GM12873 (cell line): ENCODE measurements at regions not wholly inside any gene's neighbourhood (a gene's known extent, or its start where the extent isn't known, plus 50 kb on each side); places are given as distances from the start of the nearest gene placed in this dataset.

Source experiments
- TF ChIP-seq, protein P1 (sequence below): IDR thresholded peaks from 2 replicates; pipeline ENCODE4 v1.5.1; 2012; ENCODE audit warnings: low read depth, mild to moderate bottlenecking, moderate library complexity, low read length, control low read depth; ENCODE audit not compliant: insufficient read depth; ENCODE audit errors: missing control alignments

DNA sequence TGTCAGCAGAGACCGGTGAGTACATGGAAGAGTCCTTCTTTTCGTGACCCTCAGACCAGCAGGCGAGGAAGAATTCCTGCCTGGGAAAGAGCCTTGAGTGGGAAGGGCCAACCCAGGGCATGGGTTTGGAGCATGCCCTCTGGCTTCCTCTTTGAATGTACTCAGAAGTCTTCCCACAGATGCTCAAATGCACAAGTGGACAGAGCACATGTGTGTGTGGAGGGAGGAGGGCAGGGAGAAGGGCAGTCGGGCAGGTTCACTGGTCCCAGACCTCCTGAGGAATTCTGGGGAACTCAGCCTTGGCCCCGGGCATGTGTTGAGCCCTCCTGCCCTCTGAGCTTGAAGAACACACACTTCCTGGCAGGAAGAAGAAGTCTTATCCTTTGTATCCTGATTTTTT, 63.2 kb upstream of the HELT start:
- TF ChIP-seq, protein P1, sequence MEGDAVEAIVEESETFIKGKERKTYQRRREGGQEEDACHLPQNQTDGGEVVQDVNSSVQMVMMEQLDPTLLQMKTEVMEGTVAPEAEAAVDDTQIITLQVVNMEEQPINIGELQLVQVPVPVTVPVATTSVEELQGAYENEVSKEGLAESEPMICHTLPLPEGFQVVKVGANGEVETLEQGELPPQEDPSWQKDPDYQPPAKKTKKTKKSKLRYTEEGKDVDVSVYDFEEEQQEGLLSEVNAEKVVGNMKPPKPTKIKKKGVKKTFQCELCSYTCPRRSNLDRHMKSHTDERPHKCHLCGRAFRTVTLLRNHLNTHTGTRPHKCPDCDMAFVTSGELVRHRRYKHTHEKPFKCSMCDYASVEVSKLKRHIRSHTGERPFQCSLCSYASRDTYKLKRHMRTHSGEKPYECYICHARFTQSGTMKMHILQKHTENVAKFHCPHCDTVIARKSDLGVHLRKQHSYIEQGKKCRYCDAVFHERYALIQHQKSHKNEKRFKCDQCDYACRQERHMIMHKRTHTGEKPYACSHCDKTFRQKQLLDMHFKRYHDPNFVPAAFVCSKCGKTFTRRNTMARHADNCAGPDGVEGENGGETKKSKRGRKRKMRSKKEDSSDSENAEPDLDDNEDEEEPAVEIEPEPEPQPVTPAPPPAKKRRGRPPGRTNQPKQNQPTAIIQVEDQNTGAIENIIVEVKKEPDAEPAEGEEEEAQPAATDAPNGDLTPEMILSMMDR = no peak

DNA sequence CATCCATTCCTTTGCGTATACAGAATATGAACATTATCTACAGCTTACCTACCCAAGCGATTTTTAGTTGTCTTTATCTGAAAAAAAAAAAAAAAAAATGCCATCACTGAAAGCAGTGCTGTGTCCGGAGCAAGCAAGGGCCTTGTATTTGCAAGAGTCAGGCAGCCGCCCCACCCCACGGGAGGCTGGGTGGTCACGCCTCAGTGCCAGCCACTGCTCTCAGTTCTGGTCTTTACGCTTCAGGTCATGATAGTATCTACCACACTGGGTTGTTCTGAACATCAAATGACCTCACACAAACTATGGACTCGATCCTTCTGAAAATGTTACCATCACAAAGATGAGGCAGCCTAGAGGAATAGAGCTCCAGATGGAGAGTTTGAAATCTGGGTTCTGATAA, 62.7 kb upstream of the HELT start:
- TF ChIP-seq, protein P1 = no peak

DNA sequence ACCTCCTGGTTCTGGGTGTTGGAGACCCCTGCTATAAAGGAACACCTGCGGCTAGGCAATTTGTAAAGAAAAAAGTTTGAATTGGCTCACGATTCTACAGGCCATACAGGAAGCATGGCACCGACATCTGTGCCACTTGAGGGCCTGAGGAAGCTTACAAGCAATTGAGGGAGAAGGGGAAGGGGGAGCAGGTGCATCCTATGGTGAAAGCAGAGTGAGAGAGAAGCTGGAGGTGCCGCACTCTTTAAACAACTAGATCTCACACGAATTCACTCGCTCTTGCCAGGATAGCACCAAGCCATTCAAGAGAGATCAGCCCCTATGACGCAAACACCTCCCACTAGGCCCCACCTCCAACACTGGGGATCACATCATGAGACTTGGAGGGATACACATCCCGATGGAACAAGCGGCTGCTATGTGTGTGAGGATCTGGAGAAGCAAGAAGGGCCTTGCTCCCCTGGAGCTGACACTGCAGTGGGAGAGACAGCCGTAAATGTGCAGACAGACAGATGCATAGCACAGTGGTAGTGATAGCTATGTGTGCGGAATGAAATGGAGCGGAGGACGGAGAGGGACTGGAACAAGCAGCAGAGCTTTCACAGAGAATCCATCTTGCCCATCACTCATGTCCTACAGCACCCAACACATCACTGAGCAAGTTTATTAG, 60.7 kb upstream of the HELT start:
- TF ChIP-seq, protein P1 = no peak

DNA sequence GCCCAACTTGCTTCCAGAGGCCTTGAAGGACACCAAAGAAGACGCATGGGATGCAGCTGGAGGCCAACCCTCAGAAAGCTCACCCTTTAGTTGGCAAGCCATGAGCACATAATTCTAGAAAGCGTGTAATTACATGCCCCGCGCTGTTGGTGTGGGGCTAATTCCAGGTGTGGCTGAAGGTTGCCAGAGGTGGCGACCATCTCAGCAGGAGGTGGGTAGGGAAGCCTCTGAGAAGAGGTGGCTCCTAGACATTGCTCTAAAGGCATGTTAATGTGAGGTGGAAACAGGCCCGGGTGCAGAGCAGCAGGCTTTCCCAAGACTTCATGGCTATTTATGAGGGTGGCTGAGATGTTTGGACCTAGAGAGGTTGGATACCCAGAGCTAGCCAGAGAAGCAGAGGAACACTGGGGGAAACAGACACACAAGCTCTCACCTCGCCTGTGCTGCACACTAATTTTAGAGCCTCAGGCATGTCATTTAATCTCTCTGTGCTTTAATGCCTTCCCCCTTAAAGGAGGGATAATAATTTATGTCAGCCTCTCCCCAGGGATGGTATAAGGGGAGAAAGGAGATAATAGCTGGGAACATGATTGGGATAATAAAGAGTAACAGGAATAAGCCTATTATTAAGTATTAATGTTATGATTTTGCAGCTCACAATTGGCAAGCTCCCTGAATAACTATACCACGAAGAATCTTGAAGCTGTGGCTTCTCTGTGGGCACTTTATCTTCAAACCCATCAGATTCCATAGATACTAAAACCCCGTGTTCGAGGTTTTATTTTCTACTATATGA, 60.0 kb upstream of the HELT start:
- TF ChIP-seq, protein P1 = no peak

DNA sequence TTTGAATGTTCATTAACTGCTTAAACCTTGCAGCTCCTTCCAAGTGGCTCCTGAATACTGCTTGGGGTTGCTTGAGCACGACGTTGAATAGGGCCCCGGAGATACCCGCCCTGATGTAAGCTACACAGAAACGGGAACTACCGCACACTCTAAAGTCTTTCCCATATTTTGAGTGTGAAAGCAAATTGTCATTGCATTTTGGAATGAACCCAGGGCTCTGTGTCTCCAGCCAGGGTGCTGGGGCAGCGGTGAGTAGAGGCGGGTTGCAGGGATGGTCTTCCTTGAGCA, 59.4 kb upstream of the HELT start:
- TF ChIP-seq, protein P1 = no peak

DNA sequence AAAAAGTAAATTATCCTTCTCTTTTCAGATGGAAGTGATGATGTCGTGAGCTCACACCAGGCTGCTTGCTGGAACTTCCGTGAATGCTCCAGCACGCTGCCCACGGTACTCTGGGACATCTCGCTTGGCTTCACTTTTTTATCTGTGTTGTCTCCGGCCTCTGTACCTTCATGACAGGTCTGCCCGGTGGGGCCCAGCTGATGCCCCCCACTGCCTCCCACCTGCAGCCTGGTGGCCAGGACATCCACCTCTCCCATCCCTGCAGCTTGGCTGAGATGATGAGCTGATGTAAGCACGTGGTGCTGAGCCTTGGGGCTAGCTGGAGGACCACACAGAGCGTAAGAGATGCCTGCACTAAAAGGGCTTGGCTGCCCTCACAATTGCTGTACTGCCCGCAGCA, 59.0 kb upstream of the HELT start:
- TF ChIP-seq, protein P1 = no peak

DNA sequence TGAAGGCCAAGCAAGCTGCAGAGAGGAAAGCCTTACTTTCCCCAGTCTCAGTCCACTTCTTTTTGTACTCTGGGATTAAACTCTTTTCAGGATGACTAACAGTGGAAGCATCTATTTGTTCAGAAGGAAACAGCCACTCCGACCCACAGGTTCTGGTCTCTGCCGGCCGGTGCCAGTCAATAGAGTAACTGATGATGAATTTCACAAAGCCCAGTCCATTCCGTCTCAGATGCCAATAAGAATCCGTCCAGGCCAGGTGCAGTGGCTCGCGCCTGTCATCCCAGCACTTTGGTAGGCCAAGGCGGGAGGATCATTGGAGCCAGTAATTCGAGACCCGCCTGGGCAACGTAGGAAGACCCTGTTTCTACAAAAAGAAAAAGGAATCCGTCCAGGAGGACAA, 58.5 kb upstream of the HELT start:
- TF ChIP-seq, protein P1 = no peak
